ENCODE measurements at regions not wholly inside any gene's neighbourhood (a gene's known extent, or its start where the extent isn't known, plus 50 kb on each side); places are given as distances from the start of the nearest gene placed in this dataset.
A peak's percentile ranks its signal among the peaks of the same experiment; 100 is the strongest.

DNA sequence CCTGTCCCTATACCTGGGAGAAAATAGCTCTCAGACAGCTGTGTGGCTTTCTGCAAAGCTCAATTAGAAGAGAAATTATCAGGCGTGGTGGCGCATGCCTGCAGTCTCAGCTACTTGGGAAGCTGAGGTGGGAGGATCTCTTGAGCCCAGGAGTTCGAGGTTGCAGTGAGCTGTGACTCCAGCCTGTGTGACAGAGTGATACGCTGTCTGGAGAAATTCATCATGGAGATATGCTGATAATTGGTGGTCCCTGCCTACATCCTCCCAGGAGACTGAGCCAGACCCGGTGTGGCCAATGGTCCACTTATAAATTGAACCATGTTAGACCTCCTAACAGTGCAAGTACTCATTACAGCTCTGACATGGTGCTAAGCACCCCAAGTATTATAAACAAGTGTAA is 58.7 kb upstream of the ZNF599 start:
- Histone ChIP-seq H3K9me3 (ENCODE audit: low read depth, low read length) (no peaks in the 10 kb centered on the region), H4K20me1 (ENCODE audit: insufficient read depth, low read length) (no peaks in the 10 kb centered on the region), H3K27ac (ENCODE audit: low read depth, low read length) (no peak overlapping the region), H2AFZ (ENCODE audit: low read length) (no peak overlapping the region), H3K27me3 (ENCODE audit: insufficient read depth, low read length) (no peaks in the 10 kb centered on the region), H3K4me2 (ENCODE audit: insufficient read depth, low read length) (no peak overlapping the region), H3K4me3 (ENCODE audit: insufficient read depth, low read length) (no peak overlapping the region), H3K79me2 (ENCODE audit: insufficient read depth, low read length) (no peaks in the 10 kb centered on the region), H3K36me3 (ENCODE audit: insufficient read depth, low read length) (no peaks in the 10 kb centered on the region), H3K4me1 (ENCODE audit: insufficient read depth, low read length) (no peaks in the 10 kb centered on the region)
- TF ChIP-seq, protein P1, sequence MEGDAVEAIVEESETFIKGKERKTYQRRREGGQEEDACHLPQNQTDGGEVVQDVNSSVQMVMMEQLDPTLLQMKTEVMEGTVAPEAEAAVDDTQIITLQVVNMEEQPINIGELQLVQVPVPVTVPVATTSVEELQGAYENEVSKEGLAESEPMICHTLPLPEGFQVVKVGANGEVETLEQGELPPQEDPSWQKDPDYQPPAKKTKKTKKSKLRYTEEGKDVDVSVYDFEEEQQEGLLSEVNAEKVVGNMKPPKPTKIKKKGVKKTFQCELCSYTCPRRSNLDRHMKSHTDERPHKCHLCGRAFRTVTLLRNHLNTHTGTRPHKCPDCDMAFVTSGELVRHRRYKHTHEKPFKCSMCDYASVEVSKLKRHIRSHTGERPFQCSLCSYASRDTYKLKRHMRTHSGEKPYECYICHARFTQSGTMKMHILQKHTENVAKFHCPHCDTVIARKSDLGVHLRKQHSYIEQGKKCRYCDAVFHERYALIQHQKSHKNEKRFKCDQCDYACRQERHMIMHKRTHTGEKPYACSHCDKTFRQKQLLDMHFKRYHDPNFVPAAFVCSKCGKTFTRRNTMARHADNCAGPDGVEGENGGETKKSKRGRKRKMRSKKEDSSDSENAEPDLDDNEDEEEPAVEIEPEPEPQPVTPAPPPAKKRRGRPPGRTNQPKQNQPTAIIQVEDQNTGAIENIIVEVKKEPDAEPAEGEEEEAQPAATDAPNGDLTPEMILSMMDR (IDR thresholded peaks at IDR 0.05; ENCODE audit: extremely low read depth, low read depth, low read length) = no peak
- DNase-seq (ENCODE audit: insufficient read length, low spot score, missing footprints) = no peak

DNA sequence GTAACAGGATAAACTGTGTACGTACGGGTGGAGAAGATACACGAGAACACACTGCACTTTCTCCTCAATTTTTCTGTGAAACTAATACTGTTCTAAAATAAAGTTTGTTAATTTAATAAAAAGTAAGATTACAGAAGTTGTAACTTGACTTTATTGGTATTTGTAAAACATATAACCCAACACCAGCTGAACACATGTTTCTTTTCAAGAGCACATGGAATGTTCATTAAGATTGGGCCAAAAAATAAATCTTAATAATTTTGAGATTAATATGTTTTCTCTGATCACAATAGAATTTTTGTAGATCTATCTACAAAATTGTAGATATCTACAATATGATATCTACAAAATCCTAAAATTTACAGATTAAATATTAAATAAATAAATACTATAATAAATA is 55.1 kb upstream of the ZNF599 start:
- TF ChIP-seq, protein P1 (IDR thresholded peaks at IDR 0.05; ENCODE audit: extremely low read depth, low read depth, low read length) = no peak
- Histone ChIP-seq H2AFZ (ENCODE audit: low read length) (no peak overlapping the region), H3K4me3 (ENCODE audit: insufficient read depth, low read length) (no peak overlapping the region), H3K4me2 (ENCODE audit: insufficient read depth, low read length) (no peak overlapping the region), H3K9me3 (ENCODE audit: low read depth, low read length) (no peaks in the 10 kb centered on the region), H3K79me2 (ENCODE audit: insufficient read depth, low read length) (no peaks in the 10 kb centered on the region), H3K27ac (ENCODE audit: low read depth, low read length) (no peak overlapping the region), H3K4me1 (ENCODE audit: insufficient read depth, low read length) (no peaks in the 10 kb centered on the region), H4K20me1 (ENCODE audit: insufficient read depth, low read length) (no peaks in the 10 kb centered on the region), H3K27me3 (ENCODE audit: insufficient read depth, low read length) (no peaks in the 10 kb centered on the region), H3K36me3 (ENCODE audit: insufficient read depth, low read length) (no peaks in the 10 kb centered on the region)
- no peak for DNase-seq (ENCODE audit: insufficient read length, low spot score, missing footprints)

DNA sequence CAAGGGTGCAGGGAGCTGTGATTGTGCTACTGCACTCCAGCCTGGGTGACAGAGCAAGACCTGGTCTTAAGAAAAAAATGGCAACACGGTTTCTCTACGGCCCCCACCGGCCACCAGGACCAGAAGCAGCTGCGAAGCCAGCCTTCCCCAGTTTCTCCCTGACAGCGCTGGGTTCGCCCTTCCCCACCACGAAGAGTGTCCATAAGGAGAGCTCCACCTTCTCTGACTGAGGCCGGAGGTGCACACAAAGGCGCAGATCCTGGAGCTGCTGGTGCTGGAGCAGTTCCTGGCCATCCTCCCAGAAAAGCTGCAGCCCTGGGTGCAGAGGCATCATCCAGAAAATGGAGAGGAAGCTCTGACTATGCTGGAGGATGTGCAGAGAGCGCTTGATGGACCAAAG is 52.2 kb upstream of the ZNF599 start:
- no peak overlapping the region for H3K4me3 ChIP-seq (ENCODE audit: insufficient read depth, low read length)
- H4K20me1 ChIP-seq (ENCODE audit: insufficient read depth, low read length) = no peaks in the 10 kb centered on the region
- no peaks in the 10 kb centered on the region for H3K79me2 ChIP-seq (ENCODE audit: insufficient read depth, low read length)
- H3K36me3 ChIP-seq (ENCODE audit: insufficient read depth, low read length) = no peaks in the 10 kb centered on the region
- TF ChIP-seq, protein P1 (IDR thresholded peaks at IDR 0.05; ENCODE audit: extremely low read depth, low read depth, low read length) = no peak
- no peaks in the 10 kb centered on the region for H3K9me3 ChIP-seq (ENCODE audit: low read depth, low read length)
- no peaks in the 10 kb centered on the region for H3K4me1 ChIP-seq (ENCODE audit: insufficient read depth, low read length)
- H2AFZ ChIP-seq (ENCODE audit: low read length) = no peak overlapping the region
- H3K4me2 ChIP-seq (ENCODE audit: insufficient read depth, low read length) = no peak overlapping the region
- DNase-seq (ENCODE audit: insufficient read length, low spot score, missing footprints) = no peak
- H3K27ac ChIP-seq (ENCODE audit: low read depth, low read length) = no peak overlapping the region
- H3K27me3 ChIP-seq (ENCODE audit: insufficient read depth, low read length) = no peaks in the 10 kb centered on the region

DNA sequence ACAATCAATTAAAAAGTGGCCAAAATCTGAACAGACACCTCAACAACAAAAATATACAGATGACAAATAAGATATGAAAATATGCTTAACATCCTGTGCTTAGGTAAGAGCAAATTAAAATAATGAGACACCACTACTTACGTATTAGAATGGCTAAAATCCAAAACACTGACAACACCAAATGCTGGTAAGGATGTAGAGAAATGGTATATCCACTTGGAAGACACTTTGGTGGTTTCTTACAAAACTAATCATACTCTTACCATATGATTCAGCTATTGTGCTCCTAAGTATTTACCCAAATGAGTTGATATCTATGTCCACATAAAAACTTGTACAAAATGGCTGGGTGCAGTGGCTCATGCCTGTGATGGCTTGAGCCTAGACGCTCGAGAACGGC is 51.7 kb upstream of the ZNF599 start:
- Histone ChIP-seq H3K4me3 (ENCODE audit: insufficient read depth, low read length) (no peak overlapping the region), H3K4me2 (ENCODE audit: insufficient read depth, low read length) (no peak overlapping the region), H3K36me3 (ENCODE audit: insufficient read depth, low read length) (no peaks in the 10 kb centered on the region), H3K4me1 (ENCODE audit: insufficient read depth, low read length) (no peaks in the 10 kb centered on the region), H3K27ac (ENCODE audit: low read depth, low read length) (no peak overlapping the region), H3K27me3 (ENCODE audit: insufficient read depth, low read length) (no peaks in the 10 kb centered on the region), H4K20me1 (ENCODE audit: insufficient read depth, low read length) (no peaks in the 10 kb centered on the region), H3K9me3 (ENCODE audit: low read depth, low read length) (no peaks in the 10 kb centered on the region), H3K79me2 (ENCODE audit: insufficient read depth, low read length) (no peaks in the 10 kb centered on the region), H2AFZ (ENCODE audit: low read length) (no peak overlapping the region)
- TF ChIP-seq, protein P1 (IDR thresholded peaks at IDR 0.05; ENCODE audit: extremely low read depth, low read depth, low read length) = no peak
- DNase-seq (ENCODE audit: insufficient read length, low spot score, missing footprints) = peak; percentile 26

Data from osteoblast (primary cell).